HepG2 (cell line): ENCODE measurements at regions not wholly inside any gene's neighbourhood (a gene's known extent, or its start where the extent isn't known, plus 50 kb on each side); places are given as distances from the start of the nearest gene placed in this dataset.

ENCODE experiments used
- ATF7 ChIP-seq, 2 experiments: fragments of 450-650 bp in 1 of 2; sonication (generic) in 1 of 2; formaldehyde crosslinking in 1 of 2; IDR thresholded peaks; 2 replicates each; pipeline versions ENCODE4 v1.4.0 to v1.6.1; 2016 to 2020; ENCODE audit warnings: antibody characterized with exemption in 1 of 2, mild to moderate bottlenecking in 1 of 2, missing genetic modification reagents in 1 of 2
- CREM ChIP-seq, 2 experiments: sonication (generic) in 1 of 2; formaldehyde crosslinking in 1 of 2; IDR thresholded peaks; 2 replicates each; pipeline versions ENCODE4 v1.4.0 to v1.6.1; 2016 to 2020; ENCODE audit warnings: antibody characterized with exemption in 1 of 2, mild to moderate bottlenecking in 1 of 2, missing genetic modification reagents in 1 of 2
- FOSL2 ChIP-seq: sonication (generic); formaldehyde crosslinking; IDR thresholded peaks from 2 replicates; pipeline ENCODE4 v1.4.0; 2020; ENCODE audit warnings: missing genetic modification reagents
- GABPB1 ChIP-seq: IDR thresholded peaks from 2 replicates; pipeline ENCODE4 v1.6.1; 2016; ENCODE audit warnings: mild to moderate bottlenecking, missing genetic modification reagents, moderate library complexity, missing compliant biosample characterization
- HDAC6 ChIP-seq: fragments of 200-600 bp; sonication (generic); IDR thresholded peaks from 2 replicates; pipeline ENCODE4 v1.7.0; 2017; ENCODE audit warnings: mild to moderate bottlenecking, antibody characterized with exemption, low read length, low read depth
- ISL2 ChIP-seq: sonication (generic); formaldehyde crosslinking; IDR thresholded peaks from 2 replicates; pipeline ENCODE4 v1.5.0; 2020; ENCODE audit warnings: missing genetic modification reagents
- NFE2 ChIP-seq: sonication (generic); formaldehyde crosslinking; IDR thresholded peaks from 2 replicates; pipeline ENCODE4 v1.4.0; 2020; ENCODE audit warnings: missing genetic modification reagents
- RFX3 ChIP-seq: IDR thresholded peaks from 2 replicates; pipeline ENCODE4 v1.6.1; 2016; ENCODE audit warnings: missing biosample characterization, missing genetic modification reagents
- SIN3A ChIP-seq: IDR thresholded peaks from 2 replicates; pipeline ENCODE4 v1.6.1; 2011; ENCODE audit warnings: low read depth, mild to moderate bottlenecking, control low read depth, low read length, borderline replicate concordance
- SMC3 ChIP-seq: IDR thresholded peaks from 2 replicates; pipeline ENCODE4 v1.6.1; 2011; ENCODE audit warnings: low read length, improper control_type of control experiment
- U2AF1 ChIP-seq: fragments of 200-400 bp; formaldehyde crosslinking; optimal IDR thresholded peaks from 2 replicates; pipeline ENCODE3; 2017; ENCODE audit warnings: mild to moderate bottlenecking, low read depth, low read length
- ZBTB7A ChIP-seq: sonication (generic); formaldehyde crosslinking; IDR thresholded peaks from 2 replicates; pipeline ENCODE4 v1.8.0; 2022; ENCODE audit warnings: mild to moderate bottlenecking, missing genetic modification reagents
- ZFP62 ChIP-seq: sonication (generic); formaldehyde crosslinking; IDR thresholded peaks from 2 replicates; pipeline ENCODE4 v1.4.0; 2020; ENCODE audit warnings: missing genetic modification reagents
- ZFYVE20 ChIP-seq: sonication (generic); formaldehyde crosslinking; IDR thresholded peaks from 2 replicates; pipeline ENCODE4 v1.8.0; 2023; ENCODE audit warnings: low read depth, mild to moderate bottlenecking, moderate library complexity, missing genetic modification reagents, borderline replicate concordance
- ZNF12 ChIP-seq: sonication (generic); formaldehyde crosslinking; IDR thresholded peaks from 2 replicates; pipeline ENCODE4 v1.5.0; 2020; ENCODE audit warnings: missing genetic modification reagents
- ZNF20 ChIP-seq: sonication (generic); formaldehyde crosslinking; IDR thresholded peaks from 2 replicates; pipeline ENCODE4 v1.4.0; 2020; ENCODE audit warnings: mild to moderate bottlenecking, moderate library complexity, missing genetic modification reagents
- ZNF224 ChIP-seq: sonication (generic); formaldehyde crosslinking; IDR thresholded peaks from 2 replicates; pipeline ENCODE4 v1.5.0; 2020; ENCODE audit warnings: mild to moderate bottlenecking, missing genetic modification reagents
- ZNF598 ChIP-seq: sonication (generic); formaldehyde crosslinking; IDR thresholded peaks from 2 replicates; pipeline ENCODE4 v1.5.1; 2020; ENCODE audit warnings: mild to moderate bottlenecking, missing genetic modification reagents, borderline replicate concordance
- ZNF605 ChIP-seq: sonication (generic); formaldehyde crosslinking; IDR thresholded peaks from 2 replicates; pipeline ENCODE4 v1.8.0; 2022; ENCODE audit warnings: mild to moderate bottlenecking, missing genetic modification reagents
- ZNF737 ChIP-seq: sonication (generic); formaldehyde crosslinking; IDR thresholded peaks from 2 replicates; pipeline ENCODE4 v1.5.0; 2020; ENCODE audit warnings: missing genetic modification reagents, mild to moderate bottlenecking, borderline replicate concordance
- ZNF83 ChIP-seq: sonication (generic); formaldehyde crosslinking; IDR thresholded peaks from 2 replicates; pipeline ENCODE4 v1.4.0; 2020; ENCODE audit warnings: missing genetic modification reagents, mild to moderate bottlenecking, borderline replicate concordance
- ZSCAN9 ChIP-seq: IDR thresholded peaks from 2 replicates; pipeline ENCODE4 v1.6.1; 2016; ENCODE audit warnings: borderline replicate concordance
- TF ChIP-seq, protein P1 (sequence below): sonication (generic); formaldehyde crosslinking; IDR thresholded peaks from 2 replicates; pipeline ENCODE4 v1.4.0; 2020; ENCODE audit warnings: missing genetic modification reagents
- TF ChIP-seq, protein P2 (sequence below): sonication (generic); formaldehyde crosslinking; IDR thresholded peaks from 2 replicates; pipeline ENCODE4 v1.4.0; 2020; ENCODE audit warnings: missing genetic modification reagents, borderline replicate concordance
- TF ChIP-seq, protein P3 (sequence below): sonication (generic); formaldehyde crosslinking; conservative IDR thresholded peaks from 2 replicates; pipeline ENCODE4 v1.8.0; 2022; ENCODE audit warnings: low read depth, missing genetic modification reagents

DNA sequence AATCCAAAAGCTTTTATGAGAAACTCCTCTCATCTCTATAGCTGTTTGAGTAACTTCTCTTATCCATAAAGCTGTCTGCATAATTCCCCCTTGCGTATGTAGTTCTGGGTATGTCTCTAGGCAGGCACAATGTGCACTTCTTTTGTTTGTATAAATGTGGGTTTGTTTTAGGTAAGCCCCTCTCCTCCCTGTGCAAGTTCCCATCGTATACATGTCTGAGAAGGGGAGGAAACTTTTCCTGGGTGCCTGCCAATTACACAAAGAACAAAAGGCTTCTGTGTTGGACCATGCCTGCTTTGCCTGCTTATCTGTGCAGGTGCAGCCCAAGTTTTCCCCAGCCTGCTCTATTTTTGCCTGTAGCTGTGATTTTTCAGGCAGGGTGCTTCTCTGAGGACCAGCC, 96.7 kb downstream of the CCER1 start (continued):
- TF ChIP-seq, protein P1, sequence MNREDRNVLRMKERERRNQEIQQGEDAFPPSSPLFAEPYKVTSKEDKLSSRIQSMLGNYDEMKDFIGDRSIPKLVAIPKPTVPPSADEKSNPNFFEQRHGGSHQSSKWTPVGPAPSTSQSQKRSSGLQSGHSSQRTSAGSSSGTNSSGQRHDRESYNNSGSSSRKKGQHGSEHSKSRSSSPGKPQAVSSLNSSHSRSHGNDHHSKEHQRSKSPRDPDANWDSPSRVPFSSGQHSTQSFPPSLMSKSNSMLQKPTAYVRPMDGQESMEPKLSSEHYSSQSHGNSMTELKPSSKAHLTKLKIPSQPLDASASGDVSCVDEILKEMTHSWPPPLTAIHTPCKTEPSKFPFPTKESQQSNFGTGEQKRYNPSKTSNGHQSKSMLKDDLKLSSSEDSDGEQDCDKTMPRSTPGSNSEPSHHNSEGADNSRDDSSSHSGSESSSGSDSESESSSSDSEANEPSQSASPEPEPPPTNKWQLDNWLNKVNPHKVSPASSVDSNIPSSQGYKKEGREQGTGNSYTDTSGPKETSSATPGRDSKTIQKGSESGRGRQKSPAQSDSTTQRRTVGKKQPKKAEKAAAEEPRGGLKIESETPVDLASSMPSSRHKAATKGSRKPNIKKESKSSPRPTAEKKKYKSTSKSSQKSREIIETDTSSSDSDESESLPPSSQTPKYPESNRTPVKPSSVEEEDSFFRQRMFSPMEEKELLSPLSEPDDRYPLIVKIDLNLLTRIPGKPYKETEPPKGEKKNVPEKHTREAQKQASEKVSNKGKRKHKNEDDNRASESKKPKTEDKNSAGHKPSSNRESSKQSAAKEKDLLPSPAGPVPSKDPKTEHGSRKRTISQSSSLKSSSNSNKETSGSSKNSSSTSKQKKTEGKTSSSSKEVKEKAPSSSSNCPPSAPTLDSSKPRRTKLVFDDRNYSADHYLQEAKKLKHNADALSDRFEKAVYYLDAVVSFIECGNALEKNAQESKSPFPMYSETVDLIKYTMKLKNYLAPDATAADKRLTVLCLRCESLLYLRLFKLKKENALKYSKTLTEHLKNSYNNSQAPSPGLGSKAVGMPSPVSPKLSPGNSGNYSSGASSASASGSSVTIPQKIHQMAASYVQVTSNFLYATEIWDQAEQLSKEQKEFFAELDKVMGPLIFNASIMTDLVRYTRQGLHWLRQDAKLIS, result no peak
- TF ChIP-seq ZNF12 (CRISPR knock-in tag) (no peak), CREM (IDR thresholded peaks at IDR 0.05) (peak; percentile 33; the same call in 1 of the 2 replicates), CREM (CRISPR knock-in tag; IDR thresholded peaks at IDR 0.05) (no peak), ZNF605 (no peak), SMC3 (no peak), ISL2 (CRISPR knock-in tag) (0 out of 2 replicates have a peak, but pooled peaks have one; percentile 32), ZFP62 (CRISPR knock-in tag) (no peak), SIN3A (no peak), ZBTB7A (CRISPR knock-in tag) (0 out of 2 replicates have a peak, but pooled peaks have one; percentile 25), ZSCAN9 (no peak), ZNF20 (no peak), ZNF83 (no peak), NFE2 (CRISPR knock-in tag) (no peak), U2AF1 (no peak), ZNF737 (CRISPR knock-in tag) (no peak), ZNF598 (CRISPR knock-in tag) (no peak), ATF7 (IDR thresholded peaks at IDR 0.05) (no peak), ATF7 (CRISPR knock-in tag; IDR thresholded peaks at IDR 0.05) (no peak), GABPB1 (no peak), ZFYVE20 (CRISPR knock-in tag) (no peak), HDAC6 (no peak), RFX3 (CRISPR knock-in tag) (no peak), ZNF224 (no peak), FOSL2 (0 out of 2 replicates have a peak, but pooled peaks have one; percentile 26)
- TF ChIP-seq, protein P2, sequence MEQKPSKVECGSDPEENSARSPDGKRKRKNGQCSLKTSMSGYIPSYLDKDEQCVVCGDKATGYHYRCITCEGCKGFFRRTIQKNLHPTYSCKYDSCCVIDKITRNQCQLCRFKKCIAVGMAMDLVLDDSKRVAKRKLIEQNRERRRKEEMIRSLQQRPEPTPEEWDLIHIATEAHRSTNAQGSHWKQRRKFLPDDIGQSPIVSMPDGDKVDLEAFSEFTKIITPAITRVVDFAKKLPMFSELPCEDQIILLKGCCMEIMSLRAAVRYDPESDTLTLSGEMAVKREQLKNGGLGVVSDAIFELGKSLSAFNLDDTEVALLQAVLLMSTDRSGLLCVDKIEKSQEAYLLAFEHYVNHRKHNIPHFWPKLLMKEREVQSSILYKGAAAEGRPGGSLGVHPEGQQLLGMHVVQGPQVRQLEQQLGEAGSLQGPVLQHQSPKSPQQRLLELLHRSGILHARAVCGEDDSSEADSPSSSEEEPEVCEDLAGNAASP, result no peak
- TF ChIP-seq, protein P3, sequence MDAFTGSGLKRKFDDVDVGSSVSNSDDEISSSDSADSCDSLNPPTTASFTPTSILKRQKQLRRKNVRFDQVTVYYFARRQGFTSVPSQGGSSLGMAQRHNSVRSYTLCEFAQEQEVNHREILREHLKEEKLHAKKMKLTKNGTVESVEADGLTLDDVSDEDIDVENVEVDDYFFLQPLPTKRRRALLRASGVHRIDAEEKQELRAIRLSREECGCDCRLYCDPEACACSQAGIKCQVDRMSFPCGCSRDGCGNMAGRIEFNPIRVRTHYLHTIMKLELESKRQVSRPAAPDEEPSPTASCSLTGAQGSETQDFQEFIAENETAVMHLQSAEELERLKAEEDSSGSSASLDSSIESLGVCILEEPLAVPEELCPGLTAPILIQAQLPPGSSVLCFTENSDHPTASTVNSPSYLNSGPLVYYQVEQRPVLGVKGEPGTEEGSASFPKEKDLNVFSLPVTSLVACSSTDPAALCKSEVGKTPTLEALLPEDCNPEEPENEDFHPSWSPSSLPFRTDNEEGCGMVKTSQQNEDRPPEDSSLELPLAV (CRISPR knock-in tag), result no peak
